Endothelial cell of umbilical vein (primary cell): ENCODE measurements at regions not wholly inside any gene's neighbourhood (a gene's known extent, or its start where the extent isn't known, plus 50 kb on each side); places are given as distances from the start of the nearest gene placed in this dataset.

Experiments
- BruUV-seq: library from RNA; stranded (reverse); fragments of 400-500 nt; replicated peaks from 2 replicates; lab custom pipeline; 2021; lab: Mats Ljungman, UMichigan
- CTCF ChIA-PET: fragments of 300-600, 350-600 bp; sonication (Branson Sonifier 250); formaldehyde crosslinking; loops from one replicate; lab custom pipeline; 2021; ENCODE audit warnings: antibody characterized with exemption, inconsistent platforms; lab: Charles Lee
- POLR2A ChIA-PET: fragments of 300-600, 350-600 bp; sonication (Branson Sonifier 250); formaldehyde crosslinking; loops from one replicate; lab custom pipeline; 2021; ENCODE audit warnings: antibody characterized with exemption, inconsistent platforms; lab: Charles Lee
- DNase-seq: peaks from one replicate; pipeline ENCODE4 v3.0.0-alpha.2; 2011; ENCODE audit warnings: low read depth, low spot score
- FAIRE-seq: peaks from 2 replicates; lab custom pipeline; 2011; peaks lifted over from hg19 to GRCh38; lab: Jason Lieb, UNC
- H2AFZ ChIP-seq: 2 replicates; pipeline ENCODE4 v1.6.0; 2012; ENCODE audit warnings: low read depth, low read length, control low read depth, inconsistent platforms
- H3K27ac ChIP-seq: 2 replicates; pipeline ENCODE4 v1.5.1; 2011; ENCODE audit warnings: low read depth, mild to moderate bottlenecking, control low read depth, low read length, moderate library complexity; ENCODE audit not compliant: insufficient read depth
- H3K27me3 ChIP-seq, 2 experiments: 2 replicates each; pipeline versions ENCODE4 v1.6.0 to v1.6.1; 2011; ENCODE audit warnings: low read length in 2 of 2, mixed read lengths in 1 of 2; ENCODE audit not compliant: control insufficient read depth in 2 of 2, insufficient read depth in 2 of 2
- H3K36me3 ChIP-seq, 2 experiments: 2 replicates in 1 of 2; 3 replicates in 1 of 2; pipeline ENCODE4 v1.5.1; 2011; ENCODE audit warnings: low read length in 2 of 2, mild to moderate bottlenecking in 1 of 2, moderate library complexity in 1 of 2; ENCODE audit not compliant: control insufficient read depth in 2 of 2, insufficient read depth in 2 of 2; ENCODE audit errors: extremely low read depth in 1 of 2
- H3K4me1 ChIP-seq: 3 replicates; pipeline ENCODE4 v1.5.1; 2011; ENCODE audit warnings: mild to moderate bottlenecking, low read length; ENCODE audit not compliant: control insufficient read depth, insufficient read depth; ENCODE audit errors: extremely low read depth
- H3K4me2 ChIP-seq: 2 replicates; pipeline ENCODE4 v1.6.1; 2011; ENCODE audit warnings: low read length, control low read depth, mixed read lengths; ENCODE audit not compliant: insufficient read depth
- H3K4me3 ChIP-seq, 3 experiments: fragments of 200-600 bp in 1 of 3; sonication (generic), shearing (Covaris generic) in 1 of 3; replicated peaks in 1 of 3; 2 replicates each; pipeline ENCODE4 v1.5.1; 2011 to 2016; ENCODE audit warnings: control low read depth in 3 of 3, low read length in 3 of 3, mild to moderate bottlenecking in 2 of 3, inconsistent platforms in 1 of 3, low read depth in 1 of 3, moderate library complexity in 1 of 3; ENCODE audit not compliant: insufficient read depth in 1 of 3
- H3K79me2 ChIP-seq: 2 replicates; pipeline ENCODE4 v1.6.0; 2012; ENCODE audit warnings: low read length, inconsistent platforms; ENCODE audit not compliant: control insufficient read depth, insufficient read depth
- H3K9ac ChIP-seq: replicated peaks from 2 replicates; pipeline ENCODE3; 2011; ENCODE audit warnings: low read length, control low read depth; ENCODE audit not compliant: insufficient read depth; ENCODE audit errors: extremely low read depth
- H3K9me1 ChIP-seq: replicated peaks from 3 replicates; pipeline ENCODE4 v1.6.0; 2011; ENCODE audit warnings: mild to moderate bottlenecking, low read length; ENCODE audit not compliant: control insufficient read depth, insufficient read depth; ENCODE audit errors: extremely low read depth
- H3K9me3 ChIP-seq: replicated peaks from 2 replicates; pipeline ENCODE4 v1.5.1; 2012; ENCODE audit warnings: low read length, inconsistent platforms; ENCODE audit not compliant: control insufficient read depth, insufficient read depth
- H4K20me1 ChIP-seq: replicated peaks from 2 replicates; pipeline ENCODE3; 2011; ENCODE audit warnings: mild to moderate bottlenecking, low read length; ENCODE audit not compliant: control insufficient read depth, insufficient read depth; ENCODE audit errors: extremely low read depth
- CTCF ChIP-seq, 2 donors: IDR thresholded peaks; 1 replicate in 1 of 2; 2 replicates in 1 of 2; pipeline ENCODE4 v1.5.1; 2011; ENCODE audit warnings: low read length in 2 of 2, mild to moderate bottlenecking in 2 of 2, moderate library complexity in 2 of 2, control low read depth in 1 of 2, inconsistent platforms in 1 of 2, low read depth in 1 of 2; ENCODE audit not compliant: insufficient read depth in 1 of 2; ENCODE audit errors: extremely low read depth in 1 of 2
- EZH2 ChIP-seq: IDR thresholded peaks from 2 replicates; pipeline ENCODE4 v1.6.1; 2012; ENCODE audit warnings: borderline replicate concordance, low read depth, mild to moderate bottlenecking, moderate library complexity, low read length, inconsistent platforms; ENCODE audit not compliant: severe bottlenecking
- FOS ChIP-seq: IDR thresholded peaks from 2 replicates; pipeline ENCODE4 v1.6.1; 2011; ENCODE audit warnings: mild to moderate bottlenecking, low read length, moderate library complexity, borderline replicate concordance; ENCODE audit not compliant: insufficient read depth
- GATA2 ChIP-seq: IDR thresholded peaks from 2 replicates; pipeline ENCODE4 v1.7.0; 2011; ENCODE audit warnings: low read depth, mild to moderate bottlenecking, moderate library complexity, mixed read lengths, low read length; ENCODE audit not compliant: insufficient read length, insufficient read depth
- JUN ChIP-seq: IDR thresholded peaks from 2 replicates; pipeline ENCODE4 v1.6.1; 2011; ENCODE audit warnings: borderline replicate concordance, low read depth; ENCODE audit not compliant: insufficient read length, insufficient read depth
- MYC ChIP-seq: IDR thresholded peaks from one replicate; pipeline ENCODE4 v1.6.1; 2011; ENCODE audit warnings: mild to moderate bottlenecking, low read depth, low read length
- POLR2A ChIP-seq: IDR thresholded peaks from 2 replicates; pipeline ENCODE4 v1.6.1; 2012; ENCODE audit warnings: low read depth, mild to moderate bottlenecking, control low read depth, low read length
- POLR2AphosphoS5 ChIP-seq: IDR thresholded peaks from 2 replicates; pipeline ENCODE4 v1.6.1; 2012; ENCODE audit warnings: low read depth, mild to moderate bottlenecking, control low read depth, low read length, moderate library complexity; ENCODE audit not compliant: insufficient read depth
- dilution Hi-C: fragments of 300-500 bp; cut with MboI; formaldehyde crosslinking; loops from one replicate; pipeline ENCODE4 v1.15.0; 2019; ENCODE audit warnings: low sequenced_read_pairs; ENCODE audit not compliant: extremely low pct_ligation_motif_present
- intact Hi-C: fragments of 100-400 bp; cut with micrococcal nuclease; formaldehyde crosslinking; loops from one replicate; pipeline ENCODE4 v1.10.0; 2022
- TF ChIP-seq, protein P1 (sequence below): IDR thresholded peaks from 2 replicates; pipeline ENCODE4 v1.6.1; 2011; ENCODE audit not compliant: insufficient read depth, insufficient read length

- intact Hi-C loops = no loop called here
These were observed 1310.3 kb downstream of the TBC1D22A start for GRCh38 chr22:48072777-48073176.

More at GRCh38 chr22:48072777-48073176, 1310.3 kb downstream of the TBC1D22A start:
- Histone ChIP-seq H3K9me1 (no peaks in the 10 kb centered on the region), H3K27ac (no peak overlapping the region), H3K36me3 (no peaks in the 10 kb centered on the region), H3K4me2 (no peak overlapping the region), H2AFZ (no peak overlapping the region), H3K79me2 (no peaks in the 10 kb centered on the region), H3K4me1 (no peaks in the 10 kb centered on the region), H3K27me3 (no peaks in the 10 kb centered on the region), H3K9me3 (peaks cover 7% of the 10 kb centered on the region), H3K4me3 (no peak overlapping the region), H3K9ac (no peak overlapping the region), H4K20me1 (no peaks in the 10 kb centered on the region)
- DNase-seq (no peak), FAIRE-seq (no peak)
- no TSS peak for BruUV-seq
- POLR2A ChIA-PET = no interaction called here
- CTCF ChIA-PET = no interaction called here
- TF ChIP-seq POLR2A = no peak
- no peak for TF ChIP-seq MYC
- TF ChIP-seq, protein P1, sequence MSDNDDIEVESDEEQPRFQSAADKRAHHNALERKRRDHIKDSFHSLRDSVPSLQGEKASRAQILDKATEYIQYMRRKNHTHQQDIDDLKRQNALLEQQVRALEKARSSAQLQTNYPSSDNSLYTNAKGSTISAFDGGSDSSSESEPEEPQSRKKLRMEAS = no peak
- no peak for TF ChIP-seq GATA2
- TF ChIP-seq JUN = no peak
- no peak for TF ChIP-seq EZH2
- TF ChIP-seq CTCF (IDR thresholded peaks at IDR 0.05; ENCODE audit: extremely low read depth in 1 of 2, insufficient read depth in 1 of 2, low read depth in 1 of 2, low read length in 2 of 2) = no peak
- no peak for TF ChIP-seq FOS
- TF ChIP-seq POLR2AphosphoS5 = no peak
- dilution Hi-C loops = no loop called here
